Lower leg skin (tissue), 4 donors: ENCODE measurements at regions not wholly inside any gene's neighbourhood (a gene's known extent, or its start where the extent isn't known, plus 50 kb on each side); places are given as distances from the start of the nearest gene placed in this dataset.
"Not testable (repeated sequence)": the region's sequence is repeated elsewhere in the genome, so short reads cannot be mapped to it uniquely, and the experiment has no call there.

Source experiments
- DNase-seq, 2 donors: peaks; one replicate each; pipeline ENCODE4 v3.0.0-alpha.2; 2019; ENCODE audit warnings: low spot score in 2 of 2
- H3K4me3 ChIP-seq: fragments of 200-600 bp; sonication (generic); 2 replicates; pipeline ENCODE4 v1.5.1; 2017; ENCODE audit warnings: mild to moderate bottlenecking, low read depth; ENCODE audit not compliant: poor library complexity, severe bottlenecking
- POLR2A ChIP-seq, 2 donors: fragments of 450-650 bp; IDR thresholded peaks; one replicate each; pipeline ENCODE4 v1.6.1; 2016 to 2017; ENCODE audit warnings: antibody characterized with exemption in 2 of 2, mild to moderate bottlenecking in 1 of 2, moderate library complexity in 1 of 2
- WGBS, 2 donors: methylation state at CpG; one replicate each; pipeline ENCODE4 v1.1.5; 2018; 5-methylcytosine and 5-hydroxymethylcytosine counted together
- intact Hi-C: fragments of 100-400 bp; cut with DNase I; formaldehyde crosslinking; loops from one replicate; pipeline ENCODE4 v1.15.0; 2023; ENCODE audit warnings: low total_unique reads
- TF ChIP-seq, protein P1 (sequence below), 3 donors: fragments of 450-650 bp; IDR thresholded peaks; one replicate each; pipeline ENCODE4 v1.5.1; 2016; ENCODE audit warnings: antibody characterized with exemption in 3 of 3, mild to moderate bottlenecking in 3 of 3, moderate library complexity in 2 of 3

- 85 to 90% methylated on average over 4 of the region's 4 CpGs for WGBS, 2 donors
- H3K4me3 ChIP-seq: no peak overlapping the region
- intact Hi-C loops: no loop called here
- no peak for DNase-seq
- TF ChIP-seq, protein P1, sequence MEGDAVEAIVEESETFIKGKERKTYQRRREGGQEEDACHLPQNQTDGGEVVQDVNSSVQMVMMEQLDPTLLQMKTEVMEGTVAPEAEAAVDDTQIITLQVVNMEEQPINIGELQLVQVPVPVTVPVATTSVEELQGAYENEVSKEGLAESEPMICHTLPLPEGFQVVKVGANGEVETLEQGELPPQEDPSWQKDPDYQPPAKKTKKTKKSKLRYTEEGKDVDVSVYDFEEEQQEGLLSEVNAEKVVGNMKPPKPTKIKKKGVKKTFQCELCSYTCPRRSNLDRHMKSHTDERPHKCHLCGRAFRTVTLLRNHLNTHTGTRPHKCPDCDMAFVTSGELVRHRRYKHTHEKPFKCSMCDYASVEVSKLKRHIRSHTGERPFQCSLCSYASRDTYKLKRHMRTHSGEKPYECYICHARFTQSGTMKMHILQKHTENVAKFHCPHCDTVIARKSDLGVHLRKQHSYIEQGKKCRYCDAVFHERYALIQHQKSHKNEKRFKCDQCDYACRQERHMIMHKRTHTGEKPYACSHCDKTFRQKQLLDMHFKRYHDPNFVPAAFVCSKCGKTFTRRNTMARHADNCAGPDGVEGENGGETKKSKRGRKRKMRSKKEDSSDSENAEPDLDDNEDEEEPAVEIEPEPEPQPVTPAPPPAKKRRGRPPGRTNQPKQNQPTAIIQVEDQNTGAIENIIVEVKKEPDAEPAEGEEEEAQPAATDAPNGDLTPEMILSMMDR (IDR thresholded peaks at IDR 0.05): no peak
- no peak for TF ChIP-seq POLR2A (IDR thresholded peaks at IDR 0.05)
Measured at GRCh38 chr11:71173709-71174108, 78.7 kb downstream of the SHANK2 start.

GRCh38 chr11:71172680-71173079 is 79.7 kb downstream of the SHANK2 start:
- H3K4me3 ChIP-seq: no peak overlapping the region
- DNase-seq: peak in 1 of 2 donors; percentile 54
- intact Hi-C loops: no loop called here
- TF ChIP-seq POLR2A (IDR thresholded peaks at IDR 0.05): no peak
- TF ChIP-seq, protein P1 (IDR thresholded peaks at IDR 0.05): no peak
- 42 to 50% methylated on average over 9 of the region's 9 CpGs for WGBS, 2 donors

GRCh38 chr11:71171576-71171975 is 80.8 kb downstream of the SHANK2 start:
- intact Hi-C loops: no loop called here
- no peak overlapping the region for H3K4me3 ChIP-seq
- peak in 1 of 2 donors; percentile 70 for DNase-seq
- no peak for TF ChIP-seq POLR2A (IDR thresholded peaks at IDR 0.05)
- TF ChIP-seq, protein P1 (IDR thresholded peaks at IDR 0.05): no peak
- WGBS, 2 donors: 85 to 95% methylated on average over 11 of the region's 11 CpGs

GRCh38 chr11:71170624-71171423 is 81.6 kb downstream of the SHANK2 start:
- no peak overlapping the region for H3K4me3 ChIP-seq
- 88 to 93% methylated on average over 31 of the region's 31 CpGs for WGBS, 2 donors
- intact Hi-C loops: no loop called here
- TF ChIP-seq, protein P1 (IDR thresholded peaks at IDR 0.05): no peak
- TF ChIP-seq POLR2A (IDR thresholded peaks at IDR 0.05): no peak
- peak in 1 of 2 donors; percentile 58 for DNase-seq

DNA sequence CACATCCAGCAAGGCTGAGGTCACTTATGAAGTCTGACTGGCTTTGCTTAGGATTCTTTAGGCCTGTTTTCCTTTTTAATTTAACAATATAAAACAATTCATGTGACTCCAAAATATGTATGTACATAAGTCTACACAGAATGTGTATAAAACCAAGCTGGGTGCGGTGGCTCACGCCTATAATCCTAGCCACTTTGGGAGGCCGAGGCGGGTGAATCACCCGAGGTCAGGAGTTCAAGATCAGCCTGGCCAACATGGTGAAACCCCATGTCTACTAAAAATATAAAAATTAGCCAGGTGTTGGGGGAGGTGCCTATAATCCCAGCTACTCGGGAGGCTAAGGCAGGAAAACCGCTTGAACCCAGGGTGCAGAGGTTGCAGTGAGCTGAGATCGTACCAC is 83.1 kb downstream of the SHANK2 start:
- H3K4me3 ChIP-seq: no peak overlapping the region
- peak in 1 of 2 donors; percentile 56 for DNase-seq
- intact Hi-C loops: no loop called here
- TF ChIP-seq, protein P1 (IDR thresholded peaks at IDR 0.05): no peak
- no peak for TF ChIP-seq POLR2A (IDR thresholded peaks at IDR 0.05)
- 77 to 78% methylated on average over 8 of the region's 8 CpGs for WGBS, 2 donors

- peak in 1 of 2 donors; percentile 61 for DNase-seq
- intact Hi-C loops, H3K4me3 ChIP-seq: not testable (repeated sequence)
- WGBS, 2 donors: 86% methylated on average over 17 of the region's 31 CpGs; no CpG with 5 or more reads in 1 of the 2 donors
Measured at GRCh38 chr11:71167814-71168213, 84.6 kb downstream of the SHANK2 start.
